SK-N-SH (cell line): ENCODE measurements at regions not wholly inside any gene's neighbourhood (a gene's known extent, or its start where the extent isn't known, plus 50 kb on each side); places are given as distances from the start of the nearest gene placed in this dataset.

Experiments
- CTCF ChIA-PET: fragments of 300-600, 350-600 bp; formaldehyde crosslinking; extraction: SDS; loops from one replicate; lab custom pipeline; 2021; lab: Yijun Ruan, JAX
- POLR2A ChIA-PET: fragments of 350-600 bp; sonication (Branson Sonifier 250); formaldehyde crosslinking; extraction: SDS; loops from one replicate; lab custom pipeline; 2020; ENCODE audit warnings: antibody characterized with exemption, inconsistent platforms; lab: Yijun Ruan, JAX
- DNase-seq: peaks from one replicate; pipeline ENCODE4 v3.0.0; 2012
- H2AFZ ChIP-seq: fragments of 200-600 bp; sonication (generic); 2 replicates; pipeline ENCODE4 v1.8.1; 2016; ENCODE audit warnings: antibody characterized with exemption, mild to moderate bottlenecking, low read depth
- H3F3A ChIP-seq: fragments of 200-600 bp; sonication (generic); replicated peaks from 2 replicates; pipeline ENCODE3; 2016; ENCODE audit warnings: antibody characterized with exemption, mild to moderate bottlenecking; ENCODE audit not compliant: insufficient read depth
- H3K27ac ChIP-seq, 2 experiments: fragments of 200-500 bp in 1 of 2; fragments of 200-600 bp in 1 of 2; sonication (Bioruptor generic) in 1 of 2; sonication (generic), shearing (Covaris generic) in 1 of 2; 2 replicates each; pipeline versions ENCODE4 v1.5.1 to v1.6.1; 2014 to 2016; ENCODE audit warnings: low read depth in 2 of 2, inconsistent platforms in 1 of 2, low read length in 1 of 2, mild to moderate bottlenecking in 1 of 2, mixed read lengths in 1 of 2
- H3K27me3 ChIP-seq: fragments of 200-600 bp; sonication (generic), shearing (Covaris generic); 2 replicates; pipeline ENCODE4 v1.6.1; 2016; ENCODE audit warnings: mixed run types; ENCODE audit not compliant: insufficient read depth
- H3K36me3 ChIP-seq, 2 experiments: fragments of 200-500 bp in 1 of 2; fragments of 200-600 bp in 1 of 2; sonication (Bioruptor generic) in 1 of 2; sonication (generic) in 1 of 2; replicated peaks in 1 of 2; 2 replicates each; pipeline versions ENCODE3 to v1.5.1; 2014 to 2016; ENCODE audit warnings: low read length in 1 of 2, mild to moderate bottlenecking in 1 of 2; ENCODE audit not compliant: insufficient read depth in 2 of 2, control insufficient read depth in 1 of 2
- H3K4me1 ChIP-seq, 2 experiments: fragments of 200-500 bp in 1 of 2; fragments of 200-600 bp in 1 of 2; sonication (Bioruptor generic) in 1 of 2; sonication (generic), shearing (Covaris generic) in 1 of 2; 2 replicates each; pipeline versions ENCODE4 v1.5.1 to v1.6.1; 2014 to 2016; ENCODE audit warnings: low read depth in 1 of 2, low read length in 1 of 2, mixed run types in 1 of 2; ENCODE audit not compliant: insufficient read depth in 2 of 2, control insufficient read depth in 1 of 2
- H3K4me2 ChIP-seq: fragments of 200-600 bp; sonication (generic), shearing (Covaris generic); 2 replicates; pipeline ENCODE4 v1.6.1; 2017; ENCODE audit warnings: mixed run types
- H3K4me3 ChIP-seq, 2 experiments: fragments of 200-500 bp in 1 of 2; fragments of 200-600 bp in 1 of 2; sonication (Bioruptor generic) in 1 of 2; sonication (generic), shearing (Covaris generic) in 1 of 2; 2 replicates each; pipeline versions ENCODE4 v1.5.1 to v1.8.1; 2014 to 2016; ENCODE audit warnings: low read depth in 2 of 2, inconsistent platforms in 1 of 2, low read length in 1 of 2, mild to moderate bottlenecking in 1 of 2, mixed read lengths in 1 of 2, moderate library complexity in 1 of 2
- H3K79me2 ChIP-seq: fragments of 200-600 bp; sonication (generic); 2 replicates; pipeline ENCODE4 v1.8.1; 2017; ENCODE audit warnings: mild to moderate bottlenecking; ENCODE audit not compliant: insufficient read depth
- H3K9ac ChIP-seq: fragments of 200-600 bp; sonication (generic); 2 replicates; pipeline ENCODE4 v1.6.1; 2017; ENCODE audit warnings: mixed run types
- H3K9me2 ChIP-seq: fragments of 200-600 bp; sonication (generic); 2 replicates; pipeline ENCODE4 v1.6.1; 2017; ENCODE audit warnings: mixed run types
- H3K9me3 ChIP-seq: fragments of 200-600 bp; sonication (generic); 2 replicates; pipeline ENCODE4 v1.6.1; 2017; ENCODE audit warnings: mixed run types, mild to moderate bottlenecking, moderate library complexity
- H4K20me1 ChIP-seq: fragments of 200-600 bp; sonication (generic); 2 replicates; pipeline ENCODE4 v1.6.1; 2017; ENCODE audit warnings: mild to moderate bottlenecking, mixed run types; ENCODE audit not compliant: insufficient read depth
- CHD2 ChIP-seq: fragments of 150-350 bp; IDR thresholded peaks from 2 replicates; pipeline ENCODE4 v1.6.1; 2018; ENCODE audit warnings: low read length; ENCODE audit not compliant: partially characterized antibody
- EP300 ChIP-seq, 2 experiments: IDR thresholded peaks; 2 replicates each; pipeline versions ENCODE4 v1.4.0 to v1.6.1; 2012; ENCODE audit warnings: borderline replicate concordance in 1 of 2, low read depth in 1 of 2, low read length in 1 of 2
- EZH2phosphoT487 ChIP-seq: fragments of 200-600 bp; sonication (generic); IDR thresholded peaks from 2 replicates; pipeline ENCODE4 v1.6.1; 2017; ENCODE audit warnings: low read depth, mixed run types, mild to moderate bottlenecking, antibody characterized with exemption, moderate library complexity, borderline replicate concordance
- FOSL2 ChIP-seq: IDR thresholded peaks from 2 replicates; pipeline ENCODE4 v1.4.0; 2012; ENCODE audit warnings: low read depth, mild to moderate bottlenecking, moderate library complexity, borderline replicate concordance
- FOXJ3 ChIP-seq: sonication (generic); formaldehyde crosslinking; IDR thresholded peaks from 2 replicates; pipeline ENCODE4 v1.5.1; 2020; ENCODE audit warnings: mild to moderate bottlenecking, missing genetic modification reagents
- FOXM1 ChIP-seq: IDR thresholded peaks from 2 replicates; pipeline ENCODE4 v1.4.0; 2012; ENCODE audit warnings: low read depth, mild to moderate bottlenecking
- GATA2 ChIP-seq: sonication (generic); formaldehyde crosslinking; IDR thresholded peaks from 2 replicates; pipeline ENCODE4 v1.5.0; 2020; ENCODE audit warnings: mild to moderate bottlenecking, missing genetic modification reagents
- JUND ChIP-seq: IDR thresholded peaks from 2 replicates; pipeline ENCODE4 v1.4.0; 2012
- MAX ChIP-seq: IDR thresholded peaks from 2 replicates; pipeline ENCODE4 v1.4.0; 2012; ENCODE audit warnings: low read depth
- NRF1 ChIP-seq: IDR thresholded peaks from 2 replicates; pipeline ENCODE4 v1.6.1; 2012; ENCODE audit warnings: low read depth, mild to moderate bottlenecking, low read length
- POLR2AphosphoS5 ChIP-seq: IDR thresholded peaks from 2 replicates; pipeline ENCODE4 v1.6.1; 2012; ENCODE audit warnings: low read depth, low read length
- RAD21 ChIP-seq: IDR thresholded peaks from 2 replicates; pipeline ENCODE4 v1.6.1; 2012; ENCODE audit warnings: mild to moderate bottlenecking, low read length
- RCOR1 ChIP-seq: fragments of 150-350 bp; IDR thresholded peaks from 2 replicates; pipeline ENCODE4 v1.6.1; 2017; ENCODE audit warnings: antibody characterized with exemption, low read length
- RFX5 ChIP-seq: IDR thresholded peaks from 2 replicates; pipeline ENCODE4 v1.6.1; 2012; ENCODE audit warnings: mild to moderate bottlenecking, improper control_type of control experiment, low read length
- RXRA ChIP-seq: IDR thresholded peaks from 2 replicates; pipeline ENCODE4 v1.4.0; 2012; ENCODE audit warnings: low read depth, mild to moderate bottlenecking, borderline replicate concordance
- SIN3A ChIP-seq: IDR thresholded peaks from 2 replicates; pipeline ENCODE4 v1.6.1; 2012; ENCODE audit warnings: low read depth, mild to moderate bottlenecking, low read length, moderate library complexity, borderline replicate concordance
- TCF12 ChIP-seq: IDR thresholded peaks from 2 replicates; pipeline ENCODE4 v1.4.0; 2012
- USF2 ChIP-seq: fragments of 150-350 bp; IDR thresholded peaks from 2 replicates; pipeline ENCODE4 v1.6.1; 2017; ENCODE audit warnings: antibody characterized with exemption, low read length, low read depth, borderline replicate concordance
- ZBTB33 ChIP-seq: IDR thresholded peaks from 2 replicates; pipeline ENCODE4 v1.4.0; 2012; ENCODE audit warnings: low read depth, borderline replicate concordance
- WGBS: methylation state at CpG from one replicate; pipeline ENCODE4 v1.1.6; 2017; ENCODE audit warnings: low lambda C conversion rate; 5-methylcytosine and 5-hydroxymethylcytosine counted together
- TF ChIP-seq, protein P1 (sequence below): fragments of 150-350 bp; IDR thresholded peaks from 2 replicates; pipeline ENCODE4 v1.6.1; 2016; ENCODE audit warnings: mild to moderate bottlenecking, low read depth, low read length
- TF ChIP-seq, protein P2 (sequence below): IDR thresholded peaks from 2 replicates; pipeline ENCODE4; 2012

GRCh38 chr6:145012039-145012662, 723.2 kb downstream of the EPM2A start:
- ChIA-PET POLR2A (no interaction called here), CTCF (no interaction called here)
- no peaks in the 10 kb centered on the region for H4K20me1 ChIP-seq
- no peak overlapping the region for H3K4me3 ChIP-seq
- H3F3A ChIP-seq, result peaks cover 9% of the 10 kb centered on the region
- H3K36me3 ChIP-seq, result no peaks in the 10 kb centered on the region
- H3K4me2 ChIP-seq, result no peak overlapping the region
- WGBS, result 78% methylated on average over 5 of the region's 5 CpGs
- H2AFZ ChIP-seq, result no peak overlapping the region
- H3K9me2 ChIP-seq, result no peaks in the 10 kb centered on the region
- no peaks in the 10 kb centered on the region for H3K79me2 ChIP-seq
- H3K4me1 ChIP-seq, result peaks cover 0 to 6% of the 10 kb centered on the region in 2 experiments; a peak in 1 of 4 replicates
- no peaks in the 10 kb centered on the region for H3K9me3 ChIP-seq
- no peaks in the 10 kb centered on the region for H3K27me3 ChIP-seq
- DNase-seq, result no peak
- H3K9ac ChIP-seq, result no peak overlapping the region
- no peak for TF ChIP-seq ZBTB33
- H3K27ac ChIP-seq, result no peak overlapping the region

DNA sequence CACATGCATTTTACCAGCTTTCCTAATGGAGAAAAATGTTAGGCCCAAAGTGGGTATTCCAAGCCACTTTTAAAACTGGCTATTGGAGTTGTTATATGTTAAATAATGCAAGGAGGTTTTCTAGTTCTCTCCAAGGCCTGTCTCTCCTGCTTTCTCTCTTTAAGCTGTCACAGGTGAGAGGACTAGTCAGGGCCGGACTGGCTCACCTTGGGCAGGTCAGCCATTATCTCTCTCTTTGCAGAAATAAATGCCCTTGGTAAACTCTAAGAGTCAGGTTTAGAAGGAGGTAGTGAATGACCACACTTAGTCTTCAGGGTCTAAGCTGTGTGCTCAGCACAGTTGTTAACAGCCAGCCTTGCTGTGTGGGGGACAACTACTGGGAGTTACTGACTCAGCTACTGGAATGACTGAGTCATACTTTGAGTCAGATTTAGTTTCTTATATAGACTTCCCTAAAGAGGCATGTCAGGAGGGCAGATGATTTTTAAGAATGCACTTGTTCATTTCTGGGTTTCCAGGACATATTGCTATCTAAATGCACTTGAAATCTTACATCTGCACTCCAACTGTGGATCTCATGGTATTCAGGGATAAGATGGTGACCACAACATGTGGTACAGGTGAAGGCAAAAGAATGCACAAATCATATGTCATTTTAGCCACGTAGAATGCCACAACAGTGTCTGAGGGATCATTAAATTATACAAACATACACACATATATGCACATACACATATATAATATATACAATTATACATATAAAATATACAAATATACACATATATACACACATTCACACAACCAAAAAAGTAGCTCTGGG, 719.4 kb downstream of the EPM2A start:
- ChIA-PET CTCF (no interaction called here), POLR2A (no interaction called here)
- Histone ChIP-seq H3K79me2 (no peaks in the 10 kb centered on the region), H3K4me3 (no peak overlapping the region), H3F3A (peaks cover 9% of the 10 kb centered on the region), H3K9me2 (no peaks in the 10 kb centered on the region), H3K4me1 (peaks cover 0 to 13% of the 10 kb centered on the region in 2 experiments; a peak in 1 of 4 replicates), H3K4me2 (peak overlapping the region; percentile 44; the same call in 1 of the 2 replicates), H3K36me3 (no peaks in the 10 kb centered on the region), H3K27me3 (no peaks in the 10 kb centered on the region), H3K9ac (peak overlapping the region; percentile 34; the same call in 1 of the 2 replicates), H3K9me3 (no peaks in the 10 kb centered on the region), H2AFZ (peak overlapping the region; percentile 70), H4K20me1 (no peaks in the 10 kb centered on the region), H3K27ac (peak overlapping the region in 1 of 2 experiments; percentile 76; a peak in 2 of 4 replicates)
- no peak for DNase-seq
- WGBS, result 41% methylated on average over 1 of the region's 2 CpGs
- TF ChIP-seq FOXJ3 (CRISPR knock-in tag) (no peak), RAD21 (no peak), TCF12 (peak; percentile 76), EP300 (IDR thresholded peaks at IDR 0.05; ENCODE audit: borderline replicate concordance in 1 of 2, low read depth in 1 of 2, low read length in 1 of 2) (peak in 1 of 2 experiments; percentile 54; a peak in 1 of 4 replicates), FOXM1 (no peak), EZH2phosphoT487 (no peak), FOSL2 (peak; percentile 95), SIN3A (no peak), RCOR1 (no peak), MAX (0 out of 2 replicates have a peak, but pooled peaks have one; percentile 20), NRF1 (no peak), JUND (peak; percentile 85), USF2 (no peak), RFX5 (no peak), RXRA (no peak), GATA2 (CRISPR knock-in tag) (no peak), CHD2 (no peak), POLR2AphosphoS5 (no peak)
- TF ChIP-seq, protein P1, sequence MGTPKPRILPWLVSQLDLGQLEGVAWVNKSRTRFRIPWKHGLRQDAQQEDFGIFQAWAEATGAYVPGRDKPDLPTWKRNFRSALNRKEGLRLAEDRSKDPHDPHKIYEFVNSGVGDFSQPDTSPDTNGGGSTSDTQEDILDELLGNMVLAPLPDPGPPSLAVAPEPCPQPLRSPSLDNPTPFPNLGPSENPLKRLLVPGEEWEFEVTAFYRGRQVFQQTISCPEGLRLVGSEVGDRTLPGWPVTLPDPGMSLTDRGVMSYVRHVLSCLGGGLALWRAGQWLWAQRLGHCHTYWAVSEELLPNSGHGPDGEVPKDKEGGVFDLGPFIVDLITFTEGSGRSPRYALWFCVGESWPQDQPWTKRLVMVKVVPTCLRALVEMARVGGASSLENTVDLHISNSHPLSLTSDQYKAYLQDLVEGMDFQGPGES, result no peak
- TF ChIP-seq, protein P2, sequence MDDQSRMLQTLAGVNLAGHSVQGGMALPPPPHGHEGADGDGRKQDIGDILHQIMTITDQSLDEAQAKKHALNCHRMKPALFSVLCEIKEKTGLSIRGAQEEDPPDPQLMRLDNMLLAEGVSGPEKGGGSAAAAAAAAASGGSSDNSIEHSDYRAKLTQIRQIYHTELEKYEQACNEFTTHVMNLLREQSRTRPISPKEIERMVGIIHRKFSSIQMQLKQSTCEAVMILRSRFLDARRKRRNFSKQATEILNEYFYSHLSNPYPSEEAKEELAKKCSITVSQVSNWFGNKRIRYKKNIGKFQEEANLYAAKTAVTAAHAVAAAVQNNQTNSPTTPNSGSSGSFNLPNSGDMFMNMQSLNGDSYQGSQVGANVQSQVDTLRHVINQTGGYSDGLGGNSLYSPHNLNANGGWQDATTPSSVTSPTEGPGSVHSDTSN, result peak; percentile 62; the same call in 1 of the 2 replicates
